ENCODE measurements at regions not wholly inside any gene's neighbourhood (a gene's known extent, or its start where the extent isn't known, plus 50 kb on each side); places are given as distances from the start of the nearest gene placed in this dataset.

DNA sequence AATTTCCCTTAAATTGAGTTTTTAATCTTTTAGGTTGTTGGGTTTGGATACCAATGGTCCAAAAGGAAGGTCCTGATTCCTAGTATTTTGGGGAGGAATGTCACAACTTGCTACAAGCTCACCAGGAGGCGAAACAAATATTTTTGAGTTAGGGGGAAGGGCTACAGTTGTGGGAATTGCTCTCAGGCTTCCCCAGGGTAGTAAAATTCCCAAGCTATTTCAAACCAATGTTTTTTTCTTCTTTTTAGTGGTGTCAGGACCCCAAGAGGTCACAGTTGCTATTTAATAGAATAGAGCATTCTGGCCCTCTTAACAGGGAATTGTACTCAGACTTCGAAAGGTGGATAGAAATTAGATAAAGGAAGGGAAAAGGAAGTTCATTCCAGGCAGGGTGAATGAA lies 68.5 kb upstream of the ST3GAL5 start:
- H3K4me1 ChIP-seq (ENCODE audit: control insufficient read depth in 1 of 2, insufficient read depth in 2 of 2, low read length in 2 of 2): no peaks in the 10 kb centered on the region
- H4K20me1 ChIP-seq (ENCODE audit: insufficient read depth): no peaks in the 10 kb centered on the region
- H3K9me2 ChIP-seq (ENCODE audit: insufficient read depth): no peaks in the 10 kb centered on the region
- BruUV-seq (replicated peaks): no TSS peak
- TF ChIP-seq SP1 (IDR thresholded peaks at IDR 0.05; ENCODE audit: low read depth) (no peak), ZNF274 (IDR thresholded peaks at IDR 0.05; ENCODE audit: low read depth, low read length) (no peak), SIN3A (IDR thresholded peaks at IDR 0.05; ENCODE audit: low read depth) (no peak), SRF (IDR thresholded peaks at IDR 0.05; ENCODE audit: low read depth) (no peak), EGR1 (IDR thresholded peaks at IDR 0.05; ENCODE audit: low read depth) (no peak), ELF1 (IDR thresholded peaks at IDR 0.05; ENCODE audit: borderline replicate concordance, low read depth) (no peak), POLR2AphosphoS5 (IDR thresholded peaks at IDR 0.05; ENCODE audit: low read depth, low read length) (no peak), CEBPB (IDR thresholded peaks at IDR 0.05; ENCODE audit: low read depth) (no peak), TCF7L2 (IDR thresholded peaks at IDR 0.05; ENCODE audit: borderline replicate concordance, extremely low read depth, insufficient read depth, insufficient read length) (no peak), EZH2phosphoT487 (IDR thresholded peaks at IDR 0.05; ENCODE audit: borderline replicate concordance) (no peak), YY1 (IDR thresholded peaks at IDR 0.05; ENCODE audit: extremely low read depth, insufficient replicate concordance, low read depth, low read length) (no peak)
- TF ChIP-seq, protein P1, sequence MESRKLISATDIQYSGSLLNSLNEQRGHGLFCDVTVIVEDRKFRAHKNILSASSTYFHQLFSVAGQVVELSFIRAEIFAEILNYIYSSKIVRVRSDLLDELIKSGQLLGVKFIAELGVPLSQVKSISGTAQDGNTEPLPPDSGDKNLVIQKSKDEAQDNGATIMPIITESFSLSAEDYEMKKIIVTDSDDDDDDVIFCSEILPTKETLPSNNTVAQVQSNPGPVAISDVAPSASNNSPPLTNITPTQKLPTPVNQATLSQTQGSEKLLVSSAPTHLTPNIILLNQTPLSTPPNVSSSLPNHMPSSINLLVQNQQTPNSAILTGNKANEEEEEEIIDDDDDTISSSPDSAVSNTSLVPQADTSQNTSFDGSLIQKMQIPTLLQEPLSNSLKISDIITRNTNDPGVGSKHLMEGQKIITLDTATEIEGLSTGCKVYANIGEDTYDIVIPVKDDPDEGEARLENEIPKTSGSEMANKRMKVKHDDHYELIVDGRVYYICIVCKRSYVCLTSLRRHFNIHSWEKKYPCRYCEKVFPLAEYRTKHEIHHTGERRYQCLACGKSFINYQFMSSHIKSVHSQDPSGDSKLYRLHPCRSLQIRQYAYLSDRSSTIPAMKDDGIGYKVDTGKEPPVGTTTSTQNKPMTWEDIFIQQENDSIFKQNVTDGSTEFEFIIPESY (IDR thresholded peaks at IDR 0.05; ENCODE audit: extremely low read depth, insufficient replicate concordance, low read length): no peak
- TF ChIP-seq, protein P2, sequence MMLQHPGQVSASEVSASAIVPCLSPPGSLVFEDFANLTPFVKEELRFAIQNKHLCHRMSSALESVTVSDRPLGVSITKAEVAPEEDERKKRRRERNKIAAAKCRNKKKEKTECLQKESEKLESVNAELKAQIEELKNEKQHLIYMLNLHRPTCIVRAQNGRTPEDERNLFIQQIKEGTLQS (IDR thresholded peaks at IDR 0.05): no peak
- TF ChIP-seq, protein P3, sequence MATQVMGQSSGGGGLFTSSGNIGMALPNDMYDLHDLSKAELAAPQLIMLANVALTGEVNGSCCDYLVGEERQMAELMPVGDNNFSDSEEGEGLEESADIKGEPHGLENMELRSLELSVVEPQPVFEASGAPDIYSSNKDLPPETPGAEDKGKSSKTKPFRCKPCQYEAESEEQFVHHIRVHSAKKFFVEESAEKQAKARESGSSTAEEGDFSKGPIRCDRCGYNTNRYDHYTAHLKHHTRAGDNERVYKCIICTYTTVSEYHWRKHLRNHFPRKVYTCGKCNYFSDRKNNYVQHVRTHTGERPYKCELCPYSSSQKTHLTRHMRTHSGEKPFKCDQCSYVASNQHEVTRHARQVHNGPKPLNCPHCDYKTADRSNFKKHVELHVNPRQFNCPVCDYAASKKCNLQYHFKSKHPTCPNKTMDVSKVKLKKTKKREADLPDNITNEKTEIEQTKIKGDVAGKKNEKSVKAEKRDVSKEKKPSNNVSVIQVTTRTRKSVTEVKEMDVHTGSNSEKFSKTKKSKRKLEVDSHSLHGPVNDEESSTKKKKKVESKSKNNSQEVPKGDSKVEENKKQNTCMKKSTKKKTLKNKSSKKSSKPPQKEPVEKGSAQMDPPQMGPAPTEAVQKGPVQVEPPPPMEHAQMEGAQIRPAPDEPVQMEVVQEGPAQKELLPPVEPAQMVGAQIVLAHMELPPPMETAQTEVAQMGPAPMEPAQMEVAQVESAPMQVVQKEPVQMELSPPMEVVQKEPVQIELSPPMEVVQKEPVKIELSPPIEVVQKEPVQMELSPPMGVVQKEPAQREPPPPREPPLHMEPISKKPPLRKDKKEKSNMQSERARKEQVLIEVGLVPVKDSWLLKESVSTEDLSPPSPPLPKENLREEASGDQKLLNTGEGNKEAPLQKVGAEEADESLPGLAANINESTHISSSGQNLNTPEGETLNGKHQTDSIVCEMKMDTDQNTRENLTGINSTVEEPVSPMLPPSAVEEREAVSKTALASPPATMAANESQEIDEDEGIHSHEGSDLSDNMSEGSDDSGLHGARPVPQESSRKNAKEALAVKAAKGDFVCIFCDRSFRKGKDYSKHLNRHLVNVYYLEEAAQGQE (IDR thresholded peaks at IDR 0.05; ENCODE audit: low read depth): no peak
- TF ChIP-seq, protein P4, sequence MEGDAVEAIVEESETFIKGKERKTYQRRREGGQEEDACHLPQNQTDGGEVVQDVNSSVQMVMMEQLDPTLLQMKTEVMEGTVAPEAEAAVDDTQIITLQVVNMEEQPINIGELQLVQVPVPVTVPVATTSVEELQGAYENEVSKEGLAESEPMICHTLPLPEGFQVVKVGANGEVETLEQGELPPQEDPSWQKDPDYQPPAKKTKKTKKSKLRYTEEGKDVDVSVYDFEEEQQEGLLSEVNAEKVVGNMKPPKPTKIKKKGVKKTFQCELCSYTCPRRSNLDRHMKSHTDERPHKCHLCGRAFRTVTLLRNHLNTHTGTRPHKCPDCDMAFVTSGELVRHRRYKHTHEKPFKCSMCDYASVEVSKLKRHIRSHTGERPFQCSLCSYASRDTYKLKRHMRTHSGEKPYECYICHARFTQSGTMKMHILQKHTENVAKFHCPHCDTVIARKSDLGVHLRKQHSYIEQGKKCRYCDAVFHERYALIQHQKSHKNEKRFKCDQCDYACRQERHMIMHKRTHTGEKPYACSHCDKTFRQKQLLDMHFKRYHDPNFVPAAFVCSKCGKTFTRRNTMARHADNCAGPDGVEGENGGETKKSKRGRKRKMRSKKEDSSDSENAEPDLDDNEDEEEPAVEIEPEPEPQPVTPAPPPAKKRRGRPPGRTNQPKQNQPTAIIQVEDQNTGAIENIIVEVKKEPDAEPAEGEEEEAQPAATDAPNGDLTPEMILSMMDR (IDR thresholded peaks at IDR 0.05 in 2 of 3, conservative IDR thresholded peaks at IDR 0.05 in 1 of 3; ENCODE audit: borderline replicate concordance in 1 of 3, insufficient read depth in 1 of 3, low read depth in 2 of 3, low read length in 2 of 3): no peak
- no peak overlapping the region for H3K27ac ChIP-seq (ENCODE audit: low read depth, low read length)
- no peaks in the 10 kb centered on the region for H3K27me3 ChIP-seq (ENCODE audit: insufficient read depth, low read length)
- no peaks in the 10 kb centered on the region for H3K36me3 ChIP-seq (ENCODE audit: control insufficient read depth in 1 of 2, insufficient read depth in 2 of 2, low read length in 2 of 2)
- H3K4me2 ChIP-seq (ENCODE audit: low read length): no peak overlapping the region
- no peak for DNase-seq (ENCODE audit: low read depth, low spot score)
- ChIA-PET RAD21 (ENCODE audit: low non-redundant PET in 1 of 2, low total read pairs in 2 of 2, uncharacterized antibody in 2 of 2, unreplicated experiment in 2 of 2) (no interaction called here), CTCF (no interaction called here), POLR2A (no interaction called here)
- no peaks in the 10 kb centered on the region for H3K79me2 ChIP-seq (ENCODE audit: insufficient read depth, low read length)
- intact Hi-C loops (cut with micrococcal nuclease): no loop called here
- H2AFZ ChIP-seq (ENCODE audit: low read depth, low read length, poor library complexity, severe bottlenecking): no peak overlapping the region
- no peak overlapping the region for H3K9ac ChIP-seq (ENCODE audit: low read length)
- H3K9me3 ChIP-seq (ENCODE audit: control insufficient read depth in 1 of 2, insufficient read depth in 1 of 2, low read depth in 1 of 2, low read length in 2 of 2): peaks cover 0 to 4% of the 10 kb centered on the region in 2 experiments; a peak in 2 of 4 replicates
- H3K4me3 ChIP-seq (replicated peaks in 1 of 2; ENCODE audit: low read depth in 1 of 2, low read length in 2 of 2): no peak overlapping the region
- no peak for ATAC-seq

Measured in HCT116 (cell line).